MM.1S (cell line): ENCODE measurements at regions not wholly inside any gene's neighbourhood (a gene's known extent, or its start where the extent isn't known, plus 50 kb on each side); places are given as distances from the start of the nearest gene placed in this dataset.

ENCODE experiments used
- EZH2 ChIP-seq: fragments of 300-600 bp; sonication (generic); optimal IDR thresholded peaks from 2 replicates; pipeline ENCODE3; 2017; ENCODE audit warnings: low read depth, mild to moderate bottlenecking, antibody characterized with exemption, low read length, mixed read lengths
- EZH2phosphoT487 ChIP-seq: fragments of 300-600 bp; sonication (generic); IDR thresholded peaks from 2 replicates; pipeline ENCODE4 v1.6.1; 2018; ENCODE audit warnings: antibody characterized with exemption, low read length
- TF ChIP-seq, protein P1 (sequence below): fragments of 300-600 bp; sonication (generic); IDR thresholded peaks from 2 replicates; pipeline ENCODE4 v1.5.1; 2016; ENCODE audit warnings: antibody characterized with exemption, low read length, mixed read lengths

DNA sequence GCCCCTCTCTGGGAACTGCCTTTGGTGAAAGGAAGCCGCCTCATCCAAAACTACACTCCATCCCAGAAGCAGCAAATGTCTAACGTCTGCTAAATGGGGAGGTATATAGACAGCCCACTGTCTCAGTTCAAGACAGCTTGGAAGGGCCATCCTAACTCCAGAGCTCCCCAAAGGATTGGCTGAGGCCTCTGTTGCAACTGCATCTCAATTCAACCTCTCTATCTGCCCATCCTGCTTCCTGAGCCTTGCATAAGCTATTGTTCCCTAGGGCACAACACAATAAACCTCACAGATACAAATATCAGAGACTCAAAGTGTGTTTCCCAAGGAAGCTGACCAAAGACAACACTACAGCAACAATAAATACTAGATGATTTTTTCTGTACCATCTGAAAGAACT lies 495.2 kb upstream of the SOX5 start:
- TF ChIP-seq, protein P1, sequence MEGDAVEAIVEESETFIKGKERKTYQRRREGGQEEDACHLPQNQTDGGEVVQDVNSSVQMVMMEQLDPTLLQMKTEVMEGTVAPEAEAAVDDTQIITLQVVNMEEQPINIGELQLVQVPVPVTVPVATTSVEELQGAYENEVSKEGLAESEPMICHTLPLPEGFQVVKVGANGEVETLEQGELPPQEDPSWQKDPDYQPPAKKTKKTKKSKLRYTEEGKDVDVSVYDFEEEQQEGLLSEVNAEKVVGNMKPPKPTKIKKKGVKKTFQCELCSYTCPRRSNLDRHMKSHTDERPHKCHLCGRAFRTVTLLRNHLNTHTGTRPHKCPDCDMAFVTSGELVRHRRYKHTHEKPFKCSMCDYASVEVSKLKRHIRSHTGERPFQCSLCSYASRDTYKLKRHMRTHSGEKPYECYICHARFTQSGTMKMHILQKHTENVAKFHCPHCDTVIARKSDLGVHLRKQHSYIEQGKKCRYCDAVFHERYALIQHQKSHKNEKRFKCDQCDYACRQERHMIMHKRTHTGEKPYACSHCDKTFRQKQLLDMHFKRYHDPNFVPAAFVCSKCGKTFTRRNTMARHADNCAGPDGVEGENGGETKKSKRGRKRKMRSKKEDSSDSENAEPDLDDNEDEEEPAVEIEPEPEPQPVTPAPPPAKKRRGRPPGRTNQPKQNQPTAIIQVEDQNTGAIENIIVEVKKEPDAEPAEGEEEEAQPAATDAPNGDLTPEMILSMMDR, result no peak
- no peak for TF ChIP-seq EZH2
- TF ChIP-seq EZH2phosphoT487, result no peak
